HG03045 (cell line): ENCODE measurements at regions not wholly inside any gene's neighbourhood (a gene's known extent, or its start where the extent isn't known, plus 50 kb on each side); places are given as distances from the start of the nearest gene placed in this dataset.
"Not testable (repeated sequence)": the region's sequence is repeated elsewhere in the genome, so short reads cannot be mapped to it uniquely, and the experiment has no call there.

ENCODE experiments used
- ATAC-seq: cut with Tn5 transposase; IDR thresholded peaks from one replicate; pipeline ENCODE4 v1.9.1; 2021; ENCODE audit warnings: mild to moderate bottlenecking, moderate library complexity; ENCODE audit not compliant: unreplicated experiment

DNA sequence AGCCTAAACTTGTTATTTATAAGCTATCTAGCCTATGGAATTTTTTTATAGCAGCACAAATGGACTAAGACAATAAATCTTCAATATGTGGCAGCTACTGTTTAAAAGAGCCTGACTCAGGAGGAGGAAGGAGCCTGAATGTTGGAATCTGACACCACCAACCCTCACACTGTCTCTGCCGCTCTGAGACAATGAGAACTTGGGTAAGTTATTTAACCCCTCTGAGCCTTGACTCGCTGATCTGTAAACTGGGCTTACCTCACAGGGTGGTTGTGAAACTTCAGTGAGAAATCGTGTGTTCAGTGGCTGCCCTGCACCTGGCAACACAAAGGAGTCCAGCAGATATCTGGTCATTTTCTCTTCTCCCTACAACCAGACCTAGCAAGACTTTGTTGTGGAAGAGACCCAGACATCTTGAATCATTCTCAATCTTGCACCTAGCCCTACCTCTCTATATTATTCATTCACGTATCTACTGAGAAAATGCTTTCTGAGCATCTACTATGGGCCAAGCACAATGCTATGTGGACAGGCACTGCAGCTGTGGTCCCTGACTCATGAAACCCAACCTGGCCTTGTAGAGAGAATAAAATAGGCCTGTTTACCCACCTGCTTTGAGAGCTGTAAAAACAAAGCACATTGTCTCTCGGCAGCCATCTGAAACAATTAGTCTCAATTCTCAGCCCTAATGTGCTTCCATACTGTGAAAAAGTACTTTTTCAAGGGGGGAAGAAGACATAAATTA, 81.9 kb upstream of the SLC25A36 start:
- no peak for ATAC-seq

DNA sequence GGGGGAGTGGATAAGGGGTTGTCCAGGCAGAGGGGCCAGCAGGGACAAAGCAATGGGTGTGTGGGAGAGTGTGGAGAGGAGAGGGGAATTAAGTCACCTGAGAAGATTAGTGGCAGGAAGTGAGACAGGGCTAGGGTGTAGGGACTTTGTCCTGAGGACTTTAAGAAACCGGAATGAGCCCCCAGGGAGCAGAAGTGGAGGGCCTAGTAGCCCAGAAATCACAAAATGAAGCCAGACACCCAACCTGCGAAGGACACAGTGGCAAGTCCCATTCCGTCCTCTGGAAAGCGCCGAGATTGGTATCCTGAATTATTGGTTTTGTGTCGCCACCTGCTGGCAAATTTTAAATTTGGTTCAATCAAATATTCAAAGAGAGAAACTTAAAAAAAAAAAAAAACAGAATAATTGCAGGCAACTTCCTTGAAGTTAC, 78.0 kb upstream of the SLC25A36 start:
- no peak for ATAC-seq

DNA sequence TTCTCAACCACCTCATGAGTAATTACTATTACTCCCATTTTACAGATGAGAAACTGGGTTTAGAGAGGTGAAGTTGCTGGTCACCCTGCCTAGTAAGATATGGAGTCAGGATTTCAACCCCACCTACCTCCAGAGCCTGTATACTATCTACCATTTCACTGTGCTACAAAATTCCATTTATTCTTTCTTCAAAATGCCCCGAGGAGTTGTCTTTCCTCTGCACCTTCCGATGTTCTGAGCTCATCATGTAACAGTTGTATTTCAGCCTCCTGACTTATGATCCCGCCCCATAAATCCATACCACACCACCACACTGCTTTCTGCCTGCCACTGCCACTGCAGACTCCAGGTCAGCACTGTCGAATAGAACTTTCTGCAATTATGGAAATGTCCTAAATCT, 71.3 kb upstream of the SLC25A36 start:
- no peak for ATAC-seq

DNA sequence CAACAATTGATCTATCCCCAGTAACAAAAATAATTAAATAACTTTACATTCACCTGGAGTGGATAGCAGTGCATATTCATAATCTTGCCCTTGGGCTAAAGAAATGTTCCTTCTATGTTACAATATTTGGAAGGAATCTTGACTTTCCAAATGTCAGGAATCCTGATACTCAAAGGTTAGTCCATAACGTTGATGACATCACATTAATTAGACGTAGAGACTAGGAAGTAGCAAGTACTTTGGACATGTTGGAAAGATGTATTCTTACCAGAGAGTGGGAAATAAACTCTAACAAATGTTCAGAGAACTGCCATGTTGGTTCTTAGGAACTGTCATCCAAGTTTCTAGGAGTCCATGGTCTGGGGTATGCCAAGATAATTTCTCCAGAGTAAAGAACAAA, 70.6 kb upstream of the SLC25A36 start:
- no peak for ATAC-seq

DNA sequence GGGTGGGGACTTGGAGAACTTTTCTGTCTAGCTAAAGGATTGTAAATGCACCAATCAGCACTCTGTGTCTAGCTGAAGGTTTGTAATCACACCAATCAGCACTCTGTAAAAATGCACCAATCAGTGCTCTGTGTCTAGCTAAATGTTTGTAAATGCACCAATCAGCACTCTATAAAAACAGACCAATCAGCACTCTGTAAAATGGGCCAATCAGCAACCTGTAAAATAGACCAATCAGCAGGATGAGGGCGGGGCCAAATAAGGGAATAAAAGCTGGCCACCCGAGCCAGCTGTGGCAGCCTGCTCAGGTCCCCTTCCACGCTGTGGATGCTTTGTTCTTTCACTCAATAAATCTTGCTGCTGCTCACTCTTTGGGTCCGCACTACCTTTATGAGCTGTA, 69.5 kb upstream of the SLC25A36 start:
- not testable (repeated sequence) for ATAC-seq

DNA sequence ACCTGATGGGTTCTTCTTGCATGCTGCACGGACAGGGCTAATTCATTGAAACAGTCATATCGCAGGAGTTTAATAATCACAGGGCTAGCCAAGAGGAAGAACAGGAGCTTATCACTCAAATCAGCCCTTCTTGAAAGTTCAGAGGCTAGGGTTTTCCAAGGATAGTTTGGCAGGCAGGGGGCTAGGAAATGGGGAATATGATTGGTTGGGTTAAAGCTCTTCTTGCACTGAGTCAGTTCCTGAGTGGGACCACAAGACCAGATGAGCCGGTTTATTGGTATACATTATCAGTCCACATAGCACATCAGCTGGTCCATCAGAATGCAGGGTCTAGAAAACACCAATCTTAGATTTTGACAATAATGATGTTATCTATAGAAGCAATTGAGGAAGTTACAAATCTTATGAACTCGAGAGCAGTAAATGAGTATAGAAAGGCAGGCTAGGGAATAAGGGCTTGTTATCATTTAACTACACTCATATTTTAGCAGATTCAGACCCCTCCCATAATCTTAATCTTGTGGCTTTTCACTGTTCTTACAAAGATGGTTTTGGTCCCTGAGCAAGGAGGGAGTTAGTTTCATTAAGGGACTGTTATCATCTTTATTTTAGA, 58.1 kb upstream of the SLC25A36 start:
- no peak for ATAC-seq

DNA sequence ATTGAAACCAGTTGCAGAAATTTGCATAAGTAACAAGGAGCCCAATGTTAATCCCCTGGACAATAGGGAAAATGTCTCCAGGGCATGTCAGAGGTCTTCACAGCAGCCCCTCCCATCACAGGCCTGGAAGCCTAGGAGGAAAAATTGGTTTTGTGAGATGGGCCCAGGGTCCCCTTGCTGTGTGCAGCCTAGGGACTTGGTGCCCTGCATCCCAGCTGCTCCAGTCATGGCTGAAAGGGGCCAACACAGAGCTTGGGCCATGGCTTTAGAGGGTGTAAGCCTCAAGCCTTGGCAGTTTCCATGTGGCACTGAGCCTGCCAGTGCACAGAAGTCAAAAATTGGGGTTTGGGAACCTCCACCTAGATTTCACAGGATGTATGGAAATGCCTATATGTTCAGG, 55.9 kb upstream of the SLC25A36 start:
- not testable (repeated sequence) for ATAC-seq
